Fibroblast of skin of scalp (primary cell): ENCODE measurements at regions not wholly inside any gene's neighbourhood (a gene's known extent, or its start where the extent isn't known, plus 50 kb on each side); places are given as distances from the start of the nearest gene placed in this dataset.

Experiments used
- DNase-seq: peaks from one replicate; pipeline ENCODE4 v3.0.0-alpha.2; 2013

DNA sequence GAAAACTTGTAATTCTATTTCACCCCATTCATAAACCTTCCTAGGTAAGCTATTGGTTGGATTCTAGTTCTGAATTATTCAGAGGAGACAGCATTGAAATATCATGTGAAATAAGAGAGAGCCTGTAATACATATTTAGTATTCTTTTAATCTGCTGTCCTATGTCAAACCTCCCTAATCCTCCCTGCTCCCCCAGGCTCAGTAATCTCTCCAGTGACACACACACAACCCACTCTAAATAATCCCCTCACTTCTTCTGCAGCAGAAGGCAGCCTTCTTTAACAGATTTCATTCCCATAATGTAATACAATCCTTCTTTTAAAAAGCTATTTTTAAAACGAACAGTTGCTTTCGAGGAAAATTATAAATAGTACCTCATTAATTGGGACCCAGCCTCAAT lies 639.7 kb upstream of the AUTS2 start:
- DNase-seq = no peak

DNA sequence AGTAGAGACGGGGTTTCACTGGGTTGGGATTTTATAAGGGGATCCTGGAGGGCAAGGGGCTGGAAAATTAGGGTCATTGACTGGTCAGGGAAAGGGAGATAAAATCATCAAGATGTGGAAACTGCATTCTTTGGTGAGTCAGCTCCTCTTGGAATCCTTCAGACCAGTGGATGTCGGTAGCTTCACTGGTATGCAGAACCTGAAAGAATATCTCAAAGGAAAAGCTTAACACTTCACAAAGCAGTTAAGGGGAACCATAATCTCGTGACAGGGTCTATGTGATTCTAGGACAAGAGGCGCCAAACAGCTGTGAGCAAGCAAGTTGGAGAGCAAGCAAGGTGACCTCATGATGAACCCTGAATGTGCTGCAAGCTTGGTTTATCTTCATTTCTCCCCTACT lies 634.7 kb upstream of the AUTS2 start:
- peak; percentile 87 for DNase-seq

DNA sequence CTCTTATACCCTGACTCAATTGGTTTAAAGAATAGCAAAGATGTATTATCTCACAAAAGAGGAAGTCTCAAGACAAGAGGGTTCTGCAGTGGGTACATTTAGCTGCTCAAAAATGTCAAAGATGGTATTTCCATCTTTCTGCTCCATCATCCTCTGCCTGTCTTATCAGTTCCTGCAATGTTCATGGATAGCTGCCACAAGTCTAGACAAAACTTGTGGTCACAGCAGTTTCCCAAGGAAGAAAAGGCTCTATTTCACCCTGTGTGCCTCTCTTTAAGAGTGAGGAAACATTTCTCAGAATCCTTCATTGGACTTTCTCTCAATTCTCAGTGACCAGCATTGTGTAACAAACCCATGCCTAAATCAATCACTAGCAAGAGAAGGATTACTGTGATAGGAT lies 634.2 kb upstream of the AUTS2 start:
- DNase-seq = peak; percentile 68

DNA sequence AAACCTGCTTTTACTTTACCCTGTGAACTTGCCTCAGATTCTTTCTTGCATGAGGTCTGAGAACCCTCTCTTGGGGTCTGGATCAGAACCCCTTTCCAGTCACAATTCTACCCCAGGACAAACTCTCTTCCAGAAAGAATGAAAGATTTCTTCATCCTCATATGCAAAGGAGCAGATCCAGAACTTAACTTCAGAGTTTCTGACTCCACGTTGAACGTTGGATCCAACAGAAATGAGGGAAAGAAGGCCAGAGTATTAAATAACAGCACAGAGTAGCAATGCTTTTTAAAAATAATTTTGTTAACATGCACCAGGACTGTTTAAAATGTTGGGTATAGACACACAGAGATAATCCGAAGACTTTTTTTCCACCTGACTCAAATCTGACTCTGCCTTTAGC lies 632.9 kb upstream of the AUTS2 start:
- DNase-seq = no peak

DNA sequence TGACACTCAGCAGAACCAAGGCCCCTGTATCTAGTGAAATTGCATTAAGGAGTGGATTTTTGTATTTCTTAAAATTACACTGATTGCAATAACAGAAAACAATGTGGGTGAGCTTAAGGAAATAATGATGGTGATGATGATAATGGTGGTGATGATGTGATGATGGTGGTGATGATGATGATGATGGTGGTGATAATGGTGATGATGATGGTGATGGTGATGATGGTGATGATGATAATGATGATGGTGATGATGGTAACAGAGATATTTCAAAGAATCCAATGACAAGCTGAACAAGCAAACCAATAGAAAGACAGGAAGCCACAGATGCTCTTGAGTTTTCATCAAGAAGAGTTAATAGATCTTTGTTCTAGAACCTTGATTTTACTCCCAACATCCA lies 630.7 kb upstream of the AUTS2 start:
- no peak for DNase-seq

DNA sequence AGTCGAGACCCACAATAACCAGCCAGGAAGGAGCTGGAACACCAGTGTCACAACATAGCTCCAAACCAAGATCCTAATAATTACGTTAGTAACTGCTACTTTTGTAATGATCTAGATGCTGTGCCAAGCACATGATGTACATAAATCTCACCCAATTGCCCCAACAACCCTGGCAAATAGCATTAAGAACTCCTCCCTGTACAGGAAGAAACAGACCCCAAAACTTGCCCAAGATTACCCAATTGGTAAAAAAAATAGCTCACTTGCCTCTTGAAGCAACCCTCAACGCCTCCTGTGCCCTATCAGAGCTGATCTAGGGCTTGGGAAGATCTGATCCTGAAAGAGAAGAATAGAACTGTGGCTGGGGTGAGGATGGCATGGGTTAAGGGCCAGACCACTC lies 628.7 kb upstream of the AUTS2 start:
- no peak for DNase-seq

DNA sequence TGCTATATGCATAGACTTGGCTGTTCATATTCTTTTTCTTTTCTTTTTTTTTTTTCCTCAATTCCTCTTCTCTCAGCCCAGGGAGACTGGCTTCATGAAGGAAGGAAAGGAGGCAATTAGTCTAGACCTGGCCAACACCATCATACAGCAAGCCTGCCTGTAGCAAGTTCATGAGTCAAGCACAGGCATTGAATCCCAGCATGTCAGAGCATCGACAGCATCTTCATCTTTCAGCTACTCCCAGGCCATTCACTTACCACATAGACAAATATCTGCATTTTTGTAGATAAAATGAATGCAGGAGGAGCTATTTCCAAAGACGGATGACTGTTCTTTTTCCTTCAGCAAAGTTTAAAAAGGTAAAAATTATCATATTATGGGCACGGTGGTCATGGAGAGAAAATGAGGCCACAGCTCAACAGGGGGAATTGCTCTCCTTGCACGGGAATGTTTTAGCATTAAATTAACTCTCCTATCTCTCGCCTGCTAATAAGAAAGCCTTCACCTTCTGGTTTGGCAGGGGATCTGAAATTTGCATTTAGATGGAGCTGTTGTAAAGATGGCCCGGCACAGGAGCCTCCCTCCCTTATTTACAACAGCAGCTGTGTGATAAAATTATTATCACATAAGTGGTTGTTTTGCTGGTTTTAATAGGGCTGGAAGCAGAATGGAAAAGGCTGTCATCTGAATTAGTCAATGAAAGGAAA lies 626.5 kb upstream of the AUTS2 start:
- DNase-seq = peak; percentile 5

DNA sequence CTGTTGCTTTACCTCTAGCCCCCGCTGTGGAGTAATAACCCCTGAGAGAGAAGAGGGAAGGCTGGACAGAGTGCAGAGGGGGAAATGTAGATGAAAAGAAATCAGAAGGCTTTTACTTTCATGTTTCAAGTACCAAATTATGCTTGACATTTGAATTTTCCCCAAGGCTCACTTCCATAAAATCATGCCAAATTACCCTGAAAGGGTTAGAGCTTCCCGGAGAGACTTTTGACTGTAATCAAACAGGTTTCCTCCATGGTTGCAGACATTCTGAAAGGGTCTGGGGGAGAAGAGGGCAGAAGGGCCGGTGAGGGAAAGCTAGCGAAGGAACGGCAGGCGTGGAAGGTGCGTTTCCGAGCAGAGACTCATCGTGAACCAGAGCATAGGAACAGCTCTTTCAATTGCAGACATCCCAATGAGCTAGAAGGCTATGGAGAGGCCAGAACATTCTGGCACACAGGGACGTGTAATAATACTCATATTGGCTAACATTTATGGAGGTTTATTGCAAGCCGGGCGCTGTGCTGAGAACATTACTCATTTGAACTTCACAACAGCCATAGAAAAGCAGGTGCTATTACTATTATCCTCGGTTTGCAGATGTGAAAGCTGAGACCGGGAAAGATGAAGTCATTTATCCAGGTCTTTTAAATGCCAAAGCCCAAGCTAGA lies 620.8 kb upstream of the AUTS2 start:
- DNase-seq = no peak

DNA sequence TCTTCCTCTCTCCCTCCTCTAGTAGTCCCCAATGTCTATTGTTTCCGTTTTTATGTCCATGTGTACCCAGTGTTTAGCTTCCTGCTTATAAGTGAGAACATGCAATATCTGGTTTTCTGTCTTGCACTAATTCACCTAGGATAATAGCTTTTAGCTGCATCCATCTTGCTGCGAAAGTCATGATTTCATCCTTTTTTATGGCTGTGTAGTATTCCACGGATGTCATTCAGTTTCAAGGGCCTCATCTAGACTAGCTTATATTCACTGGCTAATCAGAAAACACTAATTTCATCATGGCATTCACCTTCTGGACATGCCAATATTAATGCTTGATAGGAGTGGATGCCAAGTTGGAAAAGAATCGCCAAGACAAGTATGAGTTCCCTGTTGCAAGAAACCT lies 619.6 kb upstream of the AUTS2 start:
- DNase-seq = no peak

DNA sequence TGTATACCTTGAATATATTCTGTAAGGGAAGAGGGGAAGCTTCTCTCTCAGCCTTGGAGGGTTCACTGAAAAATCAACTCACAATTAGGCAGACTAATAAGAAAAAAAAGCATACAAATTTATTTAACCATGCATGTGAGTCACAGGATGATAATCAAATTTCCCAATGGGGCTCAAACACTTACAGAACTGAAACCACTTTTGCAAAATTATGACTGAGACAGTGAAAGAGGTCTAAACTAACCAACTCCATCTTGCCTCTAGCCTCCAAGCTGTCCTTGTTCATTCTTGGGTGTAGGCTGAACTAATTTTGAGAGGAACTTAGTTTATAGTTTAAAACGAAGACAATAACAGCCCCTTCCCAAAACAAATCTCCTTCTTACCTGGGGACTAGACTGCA lies 618.3 kb upstream of the AUTS2 start:
- DNase-seq = peak; percentile 37

DNA sequence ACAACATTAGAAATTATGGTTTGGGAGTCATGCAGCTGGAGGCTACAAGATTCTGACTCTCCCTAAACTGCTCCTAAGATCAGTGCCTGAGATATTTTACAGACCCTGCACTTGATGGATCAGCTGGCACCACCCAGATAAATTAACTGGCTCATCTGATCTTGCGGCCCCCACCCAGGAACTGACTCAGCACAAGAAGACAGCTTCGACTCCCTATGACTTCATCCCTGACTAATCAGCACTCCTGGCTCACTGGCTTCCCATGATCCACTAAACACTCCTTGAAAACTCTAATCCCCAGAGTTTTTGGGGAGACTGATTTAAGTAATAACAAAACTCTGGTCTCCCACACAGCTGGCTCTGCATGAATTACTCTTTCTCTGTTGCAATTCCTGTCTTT lies 617.8 kb upstream of the AUTS2 start:
- DNase-seq = peak; percentile 71

DNA sequence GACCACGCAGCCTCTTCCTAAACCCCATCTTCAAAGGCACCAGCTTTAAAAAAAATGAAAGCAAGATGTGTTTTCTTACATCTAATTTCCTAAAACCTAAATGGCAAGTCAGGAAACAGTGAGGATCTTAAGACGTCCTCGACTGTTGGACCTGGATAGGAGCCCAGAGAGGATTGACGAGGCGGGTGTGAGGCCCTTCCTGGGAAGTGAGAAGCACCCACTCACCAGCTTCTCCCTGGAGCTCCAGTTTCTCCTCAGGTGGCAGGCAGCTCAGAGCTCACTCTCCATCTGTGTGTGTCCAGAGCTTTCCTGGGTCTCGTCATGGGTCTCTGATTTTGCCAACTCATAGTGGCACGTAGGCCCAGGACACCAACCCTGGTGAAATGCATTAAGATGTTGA lies 614.0 kb upstream of the AUTS2 start:
- no peak for DNase-seq

DNA sequence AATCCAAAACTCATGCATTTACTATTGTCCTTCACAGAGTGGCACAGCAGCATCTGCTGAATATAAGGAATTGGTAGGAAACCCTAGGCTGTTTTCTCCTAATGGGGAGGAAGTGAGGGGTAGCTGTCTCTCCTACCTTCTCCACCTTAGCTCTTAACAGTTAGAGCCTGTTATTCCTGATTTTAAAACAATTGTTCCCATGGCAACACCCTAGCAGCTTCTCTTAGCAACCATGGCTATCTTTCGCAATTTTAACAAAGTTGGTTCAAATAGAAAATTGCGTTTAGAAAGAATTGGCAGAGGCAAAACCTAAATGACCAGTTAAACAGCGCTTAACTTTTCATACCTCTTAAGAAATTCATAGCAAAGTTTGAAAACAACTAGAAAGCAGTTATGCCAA lies 603.4 kb upstream of the AUTS2 start:
- DNase-seq = no peak

DNA sequence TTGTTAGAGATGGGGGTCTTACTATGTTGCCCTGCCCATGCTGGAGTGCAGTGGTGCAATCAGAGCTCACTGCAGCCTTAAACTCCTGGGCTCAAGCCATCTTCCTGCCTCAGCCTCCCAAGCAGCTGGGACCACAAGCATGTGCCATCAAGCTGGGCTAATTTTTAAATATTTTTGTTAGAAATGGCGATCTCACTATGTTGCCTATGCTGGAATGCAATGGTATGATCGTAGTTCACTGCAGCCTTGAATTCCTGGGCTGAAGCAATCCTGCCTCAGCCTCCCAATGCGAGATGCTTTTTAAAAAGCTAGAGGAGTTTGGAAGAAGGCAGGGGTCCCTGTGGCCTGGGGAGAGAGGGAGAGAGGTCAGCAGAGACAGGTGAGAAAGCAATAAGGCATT lies 600.1 kb upstream of the AUTS2 start:
- peak; percentile 57 for DNase-seq

DNA sequence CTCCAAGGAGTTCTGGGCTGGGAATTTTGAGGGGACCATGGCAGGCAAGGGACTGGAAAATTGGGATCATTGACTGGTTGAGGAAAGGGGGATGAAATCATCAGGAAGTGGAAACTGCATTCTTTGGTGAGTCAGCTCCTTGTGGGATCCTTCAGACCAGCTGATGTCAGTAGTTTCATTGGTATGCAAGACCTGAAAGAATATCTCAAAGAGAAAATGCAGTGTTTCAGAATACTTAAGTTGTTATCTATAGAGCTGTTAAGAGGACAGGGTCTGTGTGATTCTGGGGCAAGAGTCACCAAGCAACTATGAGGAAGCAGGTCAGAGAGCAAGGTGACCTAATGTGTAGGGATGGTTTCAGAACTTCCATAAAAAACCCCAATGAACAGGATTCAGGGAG lies 595.9 kb upstream of the AUTS2 start:
- peak; percentile 91 for DNase-seq

DNA sequence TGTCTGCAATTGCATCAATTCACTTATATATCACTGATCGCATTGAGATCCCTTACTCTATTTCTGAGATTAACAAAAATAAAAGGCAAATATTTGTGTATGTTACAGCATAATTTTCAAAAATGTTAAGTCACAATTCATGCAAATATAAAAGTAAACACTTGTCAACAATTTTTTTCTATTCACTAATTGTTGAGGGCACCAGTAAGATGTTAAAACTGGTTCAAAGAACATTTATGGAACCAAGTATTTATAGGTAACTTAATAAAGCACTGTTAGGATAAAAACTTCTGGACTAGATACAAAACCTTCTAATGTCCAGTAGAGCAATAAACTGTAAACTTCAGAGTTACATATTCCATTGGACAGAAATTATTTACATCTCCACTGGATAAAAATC lies 586.1 kb upstream of the AUTS2 start:
- no peak for DNase-seq

DNA sequence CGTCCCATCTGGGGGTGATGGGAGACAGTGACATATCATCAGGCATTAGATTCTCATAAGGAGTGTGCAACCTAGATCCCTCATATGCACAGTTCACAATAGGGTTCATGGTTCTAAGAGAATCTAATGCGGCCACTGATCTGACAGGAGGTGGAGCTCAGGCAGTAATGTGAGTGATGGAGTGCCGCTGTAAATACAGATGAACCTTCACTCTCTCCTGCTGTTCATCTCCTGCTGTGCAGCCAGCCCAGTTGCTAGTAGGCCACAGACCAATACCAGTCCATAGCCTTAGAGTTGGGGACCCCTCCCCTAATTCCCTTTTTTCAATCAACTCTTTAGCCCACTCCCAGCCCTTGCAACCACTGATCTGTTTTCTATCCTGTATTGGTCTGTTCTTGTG lies 581.1 kb upstream of the AUTS2 start:
- no peak for DNase-seq

DNA sequence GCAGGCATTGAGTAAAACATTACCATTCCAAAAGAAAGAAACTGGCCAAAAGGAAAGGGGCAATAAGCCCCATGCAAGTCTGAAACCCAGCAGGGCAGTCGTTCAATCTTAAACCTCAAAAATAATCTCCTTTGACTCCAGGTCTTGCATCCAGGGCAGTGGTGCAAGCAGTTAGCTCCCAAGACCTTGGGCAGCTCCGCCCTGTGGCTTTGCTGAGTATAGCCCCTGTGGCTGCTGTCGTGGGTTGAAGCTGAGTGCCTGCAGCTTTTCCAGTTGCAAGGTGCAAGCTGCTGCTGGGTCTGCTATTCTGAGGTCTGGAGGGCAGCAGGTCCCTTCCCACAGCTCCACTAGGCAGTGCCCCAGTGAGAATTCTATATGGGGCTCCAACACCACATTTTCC lies 580.1 kb upstream of the AUTS2 start:
- DNase-seq = no peak

DNA sequence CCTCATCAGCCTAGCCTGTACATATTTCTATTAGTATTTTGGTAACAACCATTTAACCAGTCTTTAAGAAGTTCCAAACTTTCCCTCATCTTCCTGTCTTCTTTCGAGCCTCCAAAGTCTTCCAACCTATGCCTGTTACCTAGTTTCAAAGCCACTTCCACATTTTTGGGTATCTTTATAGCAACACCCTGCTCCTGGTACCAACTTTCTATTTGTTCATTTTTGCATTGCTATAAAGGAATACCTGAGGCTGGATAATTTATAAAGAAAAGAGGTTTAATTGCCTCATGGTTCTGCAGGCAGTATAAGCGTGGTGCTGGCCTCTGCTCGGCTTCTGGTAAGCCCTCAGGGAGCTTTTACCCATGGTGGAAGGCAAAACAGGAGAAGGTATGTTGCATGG lies 578.8 kb upstream of the AUTS2 start:
- no peak for DNase-seq

DNA sequence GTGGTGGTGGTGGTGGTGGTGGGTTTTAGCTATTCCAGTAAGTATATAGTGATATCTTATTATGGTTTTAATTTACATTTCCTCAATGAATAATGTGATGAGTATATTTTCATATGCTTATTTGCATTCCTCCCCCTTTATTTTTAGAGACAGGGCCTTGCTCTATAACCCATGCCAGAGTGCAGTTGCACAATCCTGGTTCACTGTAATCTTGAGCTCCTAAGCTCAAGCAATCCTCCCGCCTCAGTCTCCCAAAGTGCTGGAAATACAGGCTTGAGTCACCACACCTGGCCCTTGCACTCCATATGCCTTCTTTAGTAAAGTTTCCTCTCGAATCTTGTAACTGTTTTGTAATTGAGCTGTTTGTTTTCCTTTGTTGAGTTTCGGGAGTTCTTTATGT lies 577.7 kb upstream of the AUTS2 start:
- no peak for DNase-seq

DNA sequence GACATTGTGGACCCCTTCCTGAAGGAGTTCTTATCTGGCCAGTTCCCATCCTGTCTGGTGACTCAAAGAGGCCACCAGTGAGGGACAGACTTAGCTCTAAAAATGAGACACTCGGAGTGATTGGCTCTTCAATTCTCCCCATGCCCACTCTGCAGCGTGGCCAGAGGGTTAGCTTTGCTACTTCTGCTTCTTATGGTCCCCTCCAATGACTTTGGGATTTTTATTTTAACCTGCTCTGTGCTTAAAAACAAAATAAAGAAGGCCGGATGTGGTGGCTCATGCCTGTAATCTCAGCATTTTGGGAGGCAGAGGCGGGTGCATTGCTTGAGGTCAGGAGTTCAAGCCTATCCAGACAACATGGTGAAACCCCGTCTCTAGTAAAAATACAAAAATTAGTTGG lies 573.0 kb upstream of the AUTS2 start:
- DNase-seq = no peak

DNA sequence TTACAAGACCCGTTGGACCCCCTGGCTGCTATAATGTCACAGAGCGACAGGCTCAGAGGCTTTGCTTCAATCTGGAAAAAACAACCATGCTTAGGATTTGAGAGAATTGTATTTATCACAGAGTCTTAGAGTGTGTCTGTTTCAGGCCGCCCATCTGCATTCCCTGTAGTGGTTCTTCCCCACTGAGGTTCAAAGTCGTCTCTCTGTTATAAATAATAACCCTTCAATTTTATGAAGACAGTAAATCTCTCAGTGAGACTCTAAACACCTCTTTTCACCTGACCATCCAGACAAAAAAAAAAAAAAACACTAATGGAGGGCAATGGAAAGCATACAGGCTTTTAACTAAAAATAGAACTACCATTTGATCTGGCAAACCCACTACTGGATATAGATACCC lies 565.4 kb upstream of the AUTS2 start:
- DNase-seq = no peak

DNA sequence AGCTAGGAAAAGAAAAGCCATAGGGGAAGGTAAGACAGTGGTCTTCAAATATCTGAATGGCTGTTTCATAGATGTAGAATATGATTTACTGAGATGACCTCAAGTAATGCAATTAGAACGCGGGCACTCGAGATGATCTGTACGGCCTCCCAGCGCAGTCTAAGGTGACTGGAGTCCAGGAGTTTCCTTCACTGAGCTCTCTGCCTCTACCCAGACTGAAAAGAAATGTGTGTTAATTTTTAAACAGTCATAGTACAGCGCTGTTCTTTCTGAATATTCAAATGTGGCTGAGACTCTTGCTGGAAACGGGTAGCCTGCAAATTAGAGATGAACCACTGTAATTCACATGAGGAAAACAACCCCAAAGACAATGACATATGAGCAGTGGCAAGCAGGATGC lies 562.4 kb upstream of the AUTS2 start:
- no peak for DNase-seq

DNA sequence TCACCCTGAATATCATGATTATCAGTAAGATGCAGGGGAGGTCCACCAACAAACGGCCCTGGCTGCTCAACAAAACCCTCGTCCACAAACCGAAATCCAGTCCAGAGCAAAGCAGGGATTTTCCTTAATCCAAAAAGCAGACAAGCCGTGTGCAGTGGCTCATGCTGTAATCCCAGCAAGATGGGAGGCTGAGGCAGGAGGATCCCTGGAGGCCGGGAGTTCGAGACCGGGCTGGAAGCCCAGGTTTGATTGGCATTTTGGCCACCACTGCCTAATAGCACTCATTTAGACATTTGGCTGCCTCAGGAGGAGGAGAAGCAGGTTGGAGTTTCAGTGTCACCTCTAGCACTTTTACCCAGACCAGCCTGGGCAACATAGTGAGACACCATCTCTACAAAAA lies 562.0 kb upstream of the AUTS2 start:
- no peak for DNase-seq

DNA sequence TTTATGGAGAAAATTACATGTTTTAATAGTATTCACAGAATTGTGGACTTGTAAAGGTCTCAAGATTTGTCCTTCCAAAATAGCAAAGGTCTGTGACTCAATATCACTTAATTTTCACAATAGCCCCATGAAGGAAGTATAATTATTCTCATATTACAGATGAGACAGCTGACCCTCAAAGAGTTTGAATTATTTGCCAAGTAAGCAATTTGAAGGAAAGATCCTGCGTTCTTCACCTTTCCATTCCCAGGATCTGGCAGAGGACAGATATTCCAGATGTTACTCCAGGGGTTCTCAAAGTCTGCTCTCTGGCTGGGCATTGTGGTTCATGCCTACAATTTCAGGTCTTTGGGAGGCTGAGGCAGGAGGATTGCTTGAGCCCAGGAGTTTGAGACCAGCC lies 559.4 kb upstream of the AUTS2 start:
- DNase-seq = no peak
